Forelimb muscle (tissue), 1 donor: ENCODE measurements at regions not wholly inside any gene's neighbourhood (a gene's known extent, or its start where the extent isn't known, plus 50 kb on each side); places are given as distances from the start of the nearest gene placed in this dataset.

Source experiments
- DNase-seq: peaks from one replicate; pipeline ENCODE4 v3.0.0-alpha.2; 2013; ENCODE audit warnings: low read depth

DNA sequence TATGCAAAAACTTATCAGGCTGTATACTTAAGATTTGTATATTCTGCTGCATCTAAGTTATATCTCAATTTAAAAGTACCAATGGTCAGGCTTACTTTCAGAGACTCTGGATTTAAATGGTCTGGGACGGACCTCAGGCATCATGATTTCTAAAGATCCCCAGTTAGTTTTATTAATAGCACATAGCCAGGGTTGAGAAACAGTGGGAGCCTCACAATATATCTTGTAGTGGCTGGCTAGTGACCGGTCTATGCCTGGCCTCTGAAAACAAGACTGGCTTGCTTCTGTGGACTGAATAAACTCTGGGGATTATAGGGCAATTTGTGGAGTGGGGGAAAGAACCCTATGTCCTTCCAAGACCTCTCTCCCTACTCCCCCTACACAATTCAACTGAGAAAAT, 162.5 kb upstream of the SLC1A4 start:
- DNase-seq, result no peak

DNA sequence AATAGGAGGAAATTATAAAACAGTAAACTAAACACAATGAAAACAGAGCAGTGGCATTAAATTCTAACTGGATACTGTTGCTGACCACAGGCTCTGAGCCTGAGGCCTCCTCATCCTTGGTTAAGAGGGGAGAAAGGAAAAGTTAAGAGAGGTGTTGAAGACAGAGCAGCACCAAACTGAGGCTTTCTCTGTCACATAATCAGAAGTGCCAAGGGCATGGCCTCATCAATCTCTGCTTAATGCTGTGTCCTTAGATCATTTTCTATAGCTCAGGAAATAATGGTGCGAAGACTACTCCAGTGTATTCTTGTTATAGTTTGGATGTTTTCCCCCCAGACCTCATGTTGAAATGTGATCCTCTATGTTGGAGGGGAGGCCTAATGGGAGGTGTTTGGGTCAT, 160.9 kb upstream of the SLC1A4 start:
- DNase-seq, result no peak

DNA sequence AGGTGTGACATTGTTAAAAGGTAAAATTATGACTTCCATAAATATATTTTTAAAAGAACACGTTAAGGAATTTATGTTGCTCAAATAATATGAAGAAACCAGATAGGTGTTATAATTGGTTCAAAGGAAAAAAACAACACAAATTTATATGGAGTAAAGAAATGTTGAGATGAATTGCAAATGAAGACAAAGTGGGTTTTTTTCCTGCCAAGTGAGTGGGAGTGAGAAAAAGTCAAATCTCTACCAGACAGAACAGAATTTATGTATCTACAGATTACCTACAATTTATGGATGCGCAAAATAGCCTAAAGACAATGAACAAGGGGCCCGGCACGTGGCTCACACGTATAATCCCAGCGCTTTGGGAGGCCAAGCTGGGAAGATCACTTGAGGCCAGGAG, 159.7 kb upstream of the SLC1A4 start:
- DNase-seq, result no peak

DNA sequence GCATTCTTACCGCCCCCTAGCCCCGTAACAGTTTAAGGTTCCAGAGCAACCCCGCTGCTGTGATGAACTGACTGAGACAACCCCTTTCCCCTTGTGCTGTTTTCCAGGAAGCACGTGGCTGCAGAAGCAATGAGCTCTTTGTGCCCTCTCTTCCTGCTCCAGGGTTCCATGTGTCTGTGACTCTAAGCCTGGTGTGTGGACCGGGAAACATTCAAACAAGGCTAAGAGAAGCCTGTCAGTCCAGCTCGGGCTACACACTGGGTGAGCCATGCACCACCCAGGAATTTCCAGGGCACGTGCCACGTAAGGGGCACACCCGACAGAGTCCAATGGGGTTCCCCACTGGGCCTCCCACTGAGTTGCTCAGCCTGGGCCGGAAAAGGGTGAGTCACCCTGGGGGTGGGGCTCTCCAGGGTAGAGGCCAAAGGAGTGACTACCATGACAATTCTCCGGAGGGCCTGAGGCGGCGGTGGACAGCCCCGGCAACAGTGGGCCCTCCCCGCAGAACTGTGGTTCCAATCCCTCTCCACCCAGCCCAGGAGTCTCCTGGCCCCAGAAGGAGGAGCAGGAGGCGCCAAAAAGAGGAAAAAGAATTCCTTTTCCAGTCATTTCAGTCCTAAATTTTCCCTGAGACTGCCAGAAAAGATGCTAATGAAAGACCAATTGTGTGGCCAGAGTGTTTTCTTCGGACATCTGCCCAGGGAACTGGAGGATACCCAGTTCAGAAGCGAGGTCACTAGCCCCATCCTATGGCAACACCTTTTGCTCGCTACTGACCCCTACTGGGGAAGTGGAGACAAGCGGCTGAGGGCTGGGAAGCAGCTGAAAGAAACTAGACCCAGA, 157.8 kb upstream of the SLC1A4 start:
- DNase-seq, result no peak

- DNase-seq, result no peak
Observed at GRCh38 chr2:64831977-64832328, 157.2 kb upstream of the SLC1A4 start.

DNA sequence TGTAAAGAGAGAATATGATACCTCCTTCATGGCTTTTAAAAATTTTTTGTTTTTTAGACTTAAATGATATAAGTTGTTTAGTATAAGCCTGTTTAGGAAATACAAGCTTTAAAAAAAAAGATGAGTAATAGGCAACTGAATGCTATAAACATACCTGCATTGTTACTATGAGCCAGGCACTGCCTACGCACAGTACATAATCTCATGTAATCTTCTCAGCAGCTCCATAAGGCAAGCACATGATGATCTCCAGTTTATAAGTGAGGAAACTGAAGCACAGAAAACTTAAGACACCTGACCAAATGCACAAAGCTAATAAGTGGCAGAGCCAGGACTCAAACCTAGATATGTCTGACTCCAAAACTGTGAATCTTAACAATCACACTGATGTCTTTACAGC, 156.3 kb upstream of the SLC1A4 start:
- DNase-seq, result no peak

- no peak for DNase-seq
Observed at GRCh38 chr2:64836566-64836965, 152.6 kb upstream of the SLC1A4 start.

- no peak for DNase-seq
Observed at GRCh38 chr2:64837116-64837731, 152.0 kb upstream of the SLC1A4 start.

DNA sequence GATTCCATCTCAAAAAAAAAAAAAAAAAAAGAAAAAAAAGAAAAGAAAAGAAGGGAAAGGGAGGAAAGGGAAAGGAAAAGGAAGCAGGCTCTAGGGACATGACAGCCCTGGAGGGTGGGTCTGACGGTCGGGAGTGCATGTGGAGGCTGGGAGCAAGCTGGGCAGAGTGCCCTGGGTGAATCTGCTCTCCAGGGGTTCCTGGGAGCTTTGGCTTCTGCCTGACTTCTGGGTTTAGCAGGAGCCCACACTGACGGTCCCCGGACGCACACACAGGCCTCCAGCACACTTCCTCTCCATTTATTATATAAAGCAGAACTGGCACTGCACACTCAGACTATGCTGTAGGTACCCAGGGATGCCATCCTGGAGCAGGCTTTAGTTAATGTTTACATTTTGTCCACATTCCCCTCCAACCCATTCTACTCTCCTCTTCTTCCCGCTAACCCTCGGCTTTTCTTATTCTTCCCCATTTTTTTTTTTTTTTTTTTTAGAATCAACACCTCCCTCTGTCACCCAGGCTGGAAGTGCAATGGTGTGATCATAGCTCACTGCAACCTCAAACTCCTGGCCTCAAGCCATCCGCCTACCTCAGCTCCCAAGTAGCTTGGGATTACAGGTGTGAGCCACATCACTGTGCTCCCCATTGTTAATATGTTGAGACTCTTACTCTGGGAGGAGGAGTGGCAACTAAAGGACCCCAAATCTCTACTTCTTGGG, 151.1 kb upstream of the SLC1A4 start:
- no peak for DNase-seq

GRCh38 chr2:64838817-64839216, 150.4 kb upstream of the SLC1A4 start:
- no peak for DNase-seq

GRCh38 chr2:64839844-64840243, 149.4 kb upstream of the SLC1A4 start:
- no peak for DNase-seq

GRCh38 chr2:64840426-64840881, 148.7 kb upstream of the SLC1A4 start:
- DNase-seq, result no peak

GRCh38 chr2:64841461-64841860, 147.7 kb upstream of the SLC1A4 start:
- no peak for DNase-seq

DNA sequence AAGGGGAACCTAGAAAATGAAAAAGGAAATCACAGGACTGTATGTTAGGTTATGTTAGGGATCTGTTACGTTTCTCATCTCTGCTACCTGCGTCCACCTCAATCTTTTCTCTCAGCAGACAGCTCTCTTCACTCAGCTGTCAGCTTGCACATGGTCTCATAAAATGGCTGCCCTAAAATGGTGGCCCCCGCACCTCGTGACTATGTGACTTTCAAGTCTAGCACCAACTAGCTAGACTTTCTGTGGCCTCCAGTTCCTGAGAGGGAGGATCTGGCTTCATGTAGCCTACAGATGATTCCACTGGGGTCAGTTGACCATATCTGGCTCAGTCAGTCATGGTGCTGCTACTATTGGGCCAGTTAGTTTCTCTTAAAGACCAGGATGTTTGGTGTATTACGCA, 147.2 kb upstream of the SLC1A4 start:
- DNase-seq, result no peak

DNA sequence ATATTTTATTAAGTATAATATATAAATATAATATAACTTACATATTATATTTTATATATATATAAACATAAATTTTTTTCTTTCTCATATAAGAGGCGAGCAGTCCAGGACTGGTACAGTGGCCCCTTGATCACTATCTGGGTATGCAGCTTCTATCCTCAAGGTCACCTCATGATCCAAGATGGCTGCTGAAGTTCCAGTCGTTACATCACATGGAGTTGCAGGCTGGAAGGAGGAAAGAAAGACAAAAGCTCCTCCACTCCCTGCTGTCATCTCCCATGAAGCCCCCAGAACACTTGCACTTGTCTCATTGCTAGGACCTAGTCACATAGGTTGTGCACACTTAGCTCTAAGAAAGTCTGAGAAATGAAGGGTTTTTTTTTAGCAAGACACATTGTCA, 145.1 kb upstream of the SLC1A4 start:
- DNase-seq, result no peak

DNA sequence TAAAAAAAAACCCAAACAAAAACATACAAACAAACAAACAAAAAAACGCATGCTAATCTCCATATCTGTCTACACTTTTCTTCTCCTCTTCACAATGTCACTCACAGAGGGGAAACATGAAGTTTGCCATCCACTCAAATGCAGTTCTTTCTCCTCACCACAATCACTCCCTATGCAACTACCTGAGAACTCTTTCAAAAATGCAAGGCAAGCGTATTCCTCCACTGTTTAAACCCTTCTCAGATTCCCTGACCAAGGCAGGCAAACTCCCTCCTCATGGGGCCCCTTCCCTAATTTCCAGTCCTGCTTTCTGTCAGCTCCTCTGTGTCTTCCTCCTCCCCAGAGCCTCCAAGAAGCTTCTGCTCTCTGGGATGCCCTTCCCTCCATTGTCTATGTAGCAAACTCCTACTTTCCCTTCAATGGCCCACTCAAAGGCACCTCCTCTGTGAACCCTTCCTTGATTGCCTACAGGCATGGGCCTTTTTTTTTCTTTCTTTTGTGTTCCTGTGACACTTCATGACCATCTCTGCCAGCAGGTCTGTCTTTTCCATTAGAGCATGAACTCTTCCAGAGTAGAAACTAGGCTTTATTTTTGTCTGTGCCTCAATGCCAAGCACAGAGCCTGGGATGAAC, 143.8 kb upstream of the SLC1A4 start:
- no peak for DNase-seq

GRCh38 chr2:64846177-64846576, 143.0 kb upstream of the SLC1A4 start:
- DNase-seq, result no peak

DNA sequence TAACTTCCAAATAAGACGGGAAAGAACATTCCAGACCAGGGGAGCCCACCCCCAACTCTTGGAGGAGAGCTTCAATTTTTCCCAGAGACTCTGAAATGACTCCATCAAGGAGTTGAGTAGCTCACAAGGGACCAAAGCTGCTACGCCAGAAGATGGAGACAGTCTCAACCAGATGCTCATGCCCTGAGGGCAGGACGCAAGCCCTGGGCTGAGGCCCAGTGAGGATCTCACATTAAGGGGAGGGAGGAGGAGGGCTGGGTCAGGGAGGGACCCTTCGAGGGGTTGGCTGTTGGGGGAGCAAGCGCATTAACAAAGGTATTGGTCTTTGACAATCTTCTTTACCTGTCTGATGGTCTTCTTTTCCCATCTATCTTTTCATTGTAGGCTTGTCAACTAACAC, 141.3 kb upstream of the SLC1A4 start:
- DNase-seq, result no peak

- DNase-seq, result no peak
Observed at GRCh38 chr2:64848363-64848762, 140.8 kb upstream of the SLC1A4 start.

- no peak for DNase-seq
Observed at GRCh38 chr2:64848945-64849344, 140.3 kb upstream of the SLC1A4 start.

DNA sequence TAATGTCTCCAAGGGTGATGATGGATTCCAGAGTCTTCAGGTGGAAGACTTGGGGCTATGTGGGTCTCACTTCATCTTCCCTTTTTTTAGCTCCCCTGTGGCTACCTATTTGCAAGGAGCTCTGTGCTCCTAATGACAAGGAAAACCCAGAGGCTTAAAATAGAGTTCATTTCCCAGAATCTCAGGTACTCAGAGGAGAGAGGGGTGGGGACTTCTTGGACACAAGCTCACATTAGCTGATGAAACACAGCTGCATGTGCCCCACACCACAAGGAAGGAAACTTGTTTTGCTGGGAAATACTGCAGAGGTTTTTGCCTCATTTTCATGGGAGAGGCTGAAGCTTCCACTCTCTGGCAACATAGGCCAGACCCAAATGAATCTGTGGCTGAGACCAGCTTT, 138.6 kb upstream of the SLC1A4 start:
- no peak for DNase-seq

- no peak for DNase-seq
Observed at GRCh38 chr2:64852771-64853241, 136.4 kb upstream of the SLC1A4 start.
